Naive thymus-derived CD4-positive, alpha-beta T cell (primary cell): ENCODE measurements at regions not wholly inside any gene's neighbourhood (a gene's known extent, or its start where the extent isn't known, plus 50 kb on each side); places are given as distances from the start of the nearest gene placed in this dataset.

Source experiments
- ATAC-seq: fragments of 150-1000 bp; cut with Tn5 transposase; 2 replicates; pipeline ENCODE4 v1.10.0; 2021; ENCODE audit warnings: mild to moderate bottlenecking, moderate library complexity
- CTCF ChIA-PET: fragments of 350-600 bp; sonication (Branson Sonifier 250); formaldehyde crosslinking; loops from one replicate; lab custom pipeline; 2021; ENCODE audit warnings: antibody characterized with exemption; lab: Charles Lee
- POLR2A ChIA-PET: fragments of 350-600 bp; sonication (Branson Sonifier 250); formaldehyde crosslinking; loops from one replicate; lab custom pipeline; 2021; ENCODE audit warnings: antibody characterized with exemption, inconsistent platforms; lab: Charles Lee
- DNase-seq, 9 donors: peaks; one replicate each; pipeline versions ENCODE4 v3.0.0 to v3.0.0-alpha.2; 2020 to 2022; ENCODE audit warnings: mixed read lengths in 1 of 9
- H3K27ac ChIP-seq: one replicate; pipeline ENCODE4 v1.7.0; 2013; ENCODE audit warnings: mild to moderate bottlenecking, low read depth, low read length, moderate library complexity
- H3K27me3 ChIP-seq, 2 donors: one replicate each; pipeline ENCODE4 v1.7.0; 2013; ENCODE audit warnings: low read length in 2 of 2, mild to moderate bottlenecking in 2 of 2, moderate library complexity in 2 of 2; ENCODE audit not compliant: control insufficient read depth in 2 of 2, insufficient read depth in 2 of 2
- H3K36me3 ChIP-seq, 3 experiments: 1 replicate in 2 of 3; 2 replicates in 1 of 3; pipeline ENCODE4 v1.7.0; 2013; ENCODE audit warnings: low read length in 3 of 3, mild to moderate bottlenecking in 3 of 3, moderate library complexity in 1 of 3; ENCODE audit not compliant: insufficient read depth in 3 of 3, control insufficient read depth in 2 of 3
- H3K4me1 ChIP-seq, 2 donors: one replicate each; pipeline ENCODE4 v1.7.0; 2013; ENCODE audit warnings: low read length in 2 of 2, mild to moderate bottlenecking in 2 of 2, moderate library complexity in 1 of 2; ENCODE audit not compliant: control insufficient read depth in 2 of 2, insufficient read depth in 2 of 2
- H3K4me3 ChIP-seq: 2 replicates; pipeline ENCODE4 v1.7.0; 2013; ENCODE audit warnings: mild to moderate bottlenecking, low read length
- H3K9me3 ChIP-seq, 3 experiments: 1 replicate in 2 of 3; 2 replicates in 1 of 3; pipeline ENCODE4 v1.7.0; 2013; ENCODE audit warnings: low read length in 3 of 3; ENCODE audit not compliant: control insufficient read depth in 2 of 3
- H3K27ac Mint-ChIP-seq, 9 donors: one replicate each; pipeline ENCODE4 v1.8.0; 2020 to 2022; ENCODE audit warnings: mixed read lengths in 9 of 9, mild to moderate bottlenecking in 8 of 9, moderate library complexity in 5 of 9, inconsistent platforms in 2 of 9
- H3K27me3 Mint-ChIP-seq, 5 donors: one replicate each; pipeline ENCODE4 v1.8.0; 2021 to 2022; ENCODE audit warnings: mixed read lengths in 5 of 5, mild to moderate bottlenecking in 1 of 5
- H3K36me3 Mint-ChIP-seq, 5 donors: one replicate each; pipeline ENCODE4 v1.8.0; 2020 to 2022; ENCODE audit warnings: mixed read lengths in 5 of 5, mild to moderate bottlenecking in 3 of 5, inconsistent platforms in 1 of 5
- H3K4me1 Mint-ChIP-seq, 7 donors: one replicate each; pipeline ENCODE4 v1.8.0; 2020 to 2022; ENCODE audit warnings: mixed read lengths in 7 of 7, mild to moderate bottlenecking in 3 of 7, inconsistent platforms in 1 of 7
- H3K4me3 Mint-ChIP-seq, 10 donors: one replicate each; pipeline ENCODE4 v1.8.0; 2020 to 2022; ENCODE audit warnings: mild to moderate bottlenecking in 10 of 10, mixed read lengths in 10 of 10, moderate library complexity in 6 of 10, inconsistent platforms in 2 of 10
- H3K9me3 Mint-ChIP-seq, 11 donors: one replicate each; pipeline ENCODE4 v1.8.0; 2020 to 2022; ENCODE audit warnings: mixed read lengths in 11 of 11, mild to moderate bottlenecking in 4 of 11, inconsistent platforms in 1 of 11, moderate library complexity in 1 of 11
- intact Hi-C, 2 donors: fragments of 100-400 bp; cut with micrococcal nuclease; formaldehyde crosslinking; loops; one replicate each; pipeline ENCODE4 v1.15.1; 2023

- no peaks in the 10 kb centered on the region for H3K36me3 ChIP-seq
- Mint-ChIP-seq H3K27ac (no peak overlapping the region), H3K4me1 (no peaks in the 10 kb centered on the region), H3K27me3 (no peaks in the 10 kb centered on the region), H3K36me3 (no peaks in the 10 kb centered on the region), H3K9me3 (peaks cover 0 to 31% (median 8%) of the 10 kb centered on the region in 11 donors), H3K4me3 (no peak overlapping the region)
- H3K4me3 ChIP-seq: no peak overlapping the region
- H3K27ac ChIP-seq: no peak overlapping the region
- H3K4me1 ChIP-seq: no peaks in the 10 kb centered on the region
- H3K9me3 ChIP-seq: peaks cover 0 to 10% (median 0%) of the 10 kb centered on the region in 3 experiments
- DNase-seq: no peak
- ChIA-PET POLR2A (no interaction called here), CTCF (no interaction called here)
- no peaks in the 10 kb centered on the region for H3K27me3 ChIP-seq
- intact Hi-C loops: no loop called here
- ATAC-seq: no peak
Observed at GRCh38 chr2:228533156-228533555, 351.7 kb upstream of the SPHKAP start.

- H3K27me3 Mint-ChIP-seq: no peaks in the 10 kb centered on the region
- H3K36me3 Mint-ChIP-seq: no peaks in the 10 kb centered on the region
- Histone ChIP-seq H3K27me3 (no peaks in the 10 kb centered on the region), H3K4me1 (no peaks in the 10 kb centered on the region), H3K4me3 (no peak overlapping the region), H3K9me3 (peaks cover 0 to 10% (median 0%) of the 10 kb centered on the region in 3 experiments), H3K27ac (no peak overlapping the region), H3K36me3 (no peaks in the 10 kb centered on the region)
- no peak overlapping the region for H3K4me3 Mint-ChIP-seq
- DNase-seq (no peak), ATAC-seq (no peak)
- intact Hi-C loops: no loop called here
- H3K9me3 Mint-ChIP-seq: peaks cover 0 to 25% (median 8%) of the 10 kb centered on the region in 11 donors
- no peaks in the 10 kb centered on the region for H3K4me1 Mint-ChIP-seq
- H3K27ac Mint-ChIP-seq: no peak overlapping the region
- ChIA-PET POLR2A (no interaction called here), CTCF (no interaction called here)
Observed at GRCh38 chr2:228532233-228532632, 350.7 kb upstream of the SPHKAP start.

- Histone ChIP-seq H3K9me3 (peaks cover 0 to 4% (median 0%) of the 10 kb centered on the region in 3 experiments), H3K4me1 (no peaks in the 10 kb centered on the region), H3K36me3 (no peaks in the 10 kb centered on the region), H3K27ac (no peak overlapping the region), H3K27me3 (no peaks in the 10 kb centered on the region), H3K4me3 (no peak overlapping the region)
- ATAC-seq (no peak), DNase-seq (no peak)
- H3K27ac Mint-ChIP-seq: no peak overlapping the region
- intact Hi-C loops: no loop called here
- H3K4me3 Mint-ChIP-seq: no peak overlapping the region
- H3K27me3 Mint-ChIP-seq: no peaks in the 10 kb centered on the region
- H3K36me3 Mint-ChIP-seq: no peaks in the 10 kb centered on the region
- peaks cover 0 to 11% (median 4%) of the 10 kb centered on the region in 11 donors for H3K9me3 Mint-ChIP-seq
- ChIA-PET CTCF (no interaction called here), POLR2A (no interaction called here)
- no peaks in the 10 kb centered on the region for H3K4me1 Mint-ChIP-seq
Observed at GRCh38 chr2:228527197-228527881, 345.9 kb upstream of the SPHKAP start.

GRCh38 chr2:228526687-228527086, 345.2 kb upstream of the SPHKAP start:
- H3K27me3 ChIP-seq: no peaks in the 10 kb centered on the region
- H3K36me3 ChIP-seq: no peaks in the 10 kb centered on the region
- DNase-seq: no peak
- ATAC-seq: no peak
- H3K4me3 Mint-ChIP-seq: no peak overlapping the region
- no peak overlapping the region for H3K4me3 ChIP-seq
- H3K4me1 ChIP-seq: no peaks in the 10 kb centered on the region
- no peak overlapping the region for H3K27ac ChIP-seq
- H3K9me3 ChIP-seq: peaks cover 0 to 4% (median 0%) of the 10 kb centered on the region in 3 experiments
- POLR2A ChIA-PET: no interaction called here
- peaks cover 0 to 14% (median 4%) of the 10 kb centered on the region in 11 donors for H3K9me3 Mint-ChIP-seq
- no peaks in the 10 kb centered on the region for H3K27me3 Mint-ChIP-seq
- H3K27ac Mint-ChIP-seq: no peak overlapping the region
- no peaks in the 10 kb centered on the region for H3K4me1 Mint-ChIP-seq
- intact Hi-C loops: no loop called here
- CTCF ChIA-PET: no interaction called here
- no peaks in the 10 kb centered on the region for H3K36me3 Mint-ChIP-seq

- ATAC-seq: no peak
- Histone ChIP-seq H3K36me3 (no peaks in the 10 kb centered on the region), H3K9me3 (no peaks in the 10 kb centered on the region), H3K27me3 (no peaks in the 10 kb centered on the region), H3K4me1 (no peaks in the 10 kb centered on the region), H3K27ac (no peak overlapping the region), H3K4me3 (no peak overlapping the region)
- intact Hi-C loops: no loop called here
- CTCF ChIA-PET: no interaction called here
- Mint-ChIP-seq H3K27ac (no peak overlapping the region), H3K9me3 (peaks cover 2 to 19% (median 4%) of the 10 kb centered on the region in 11 donors), H3K36me3 (no peaks in the 10 kb centered on the region), H3K4me1 (no peaks in the 10 kb centered on the region), H3K4me3 (no peak overlapping the region), H3K27me3 (no peaks in the 10 kb centered on the region)
- POLR2A ChIA-PET: no interaction called here
- DNase-seq: no peak
Observed at GRCh38 chr2:228522977-228523376, 341.5 kb upstream of the SPHKAP start.

- no peak for ATAC-seq
- ChIA-PET POLR2A (no interaction called here), CTCF (no interaction called here)
- Mint-ChIP-seq H3K27me3 (no peaks in the 10 kb centered on the region), H3K9me3 (peaks cover 2 to 23% (median 5%) of the 10 kb centered on the region in 11 donors), H3K4me1 (no peaks in the 10 kb centered on the region), H3K4me3 (no peak overlapping the region), H3K27ac (no peak overlapping the region), H3K36me3 (no peaks in the 10 kb centered on the region)
- Histone ChIP-seq H3K9me3 (no peaks in the 10 kb centered on the region), H3K4me1 (no peaks in the 10 kb centered on the region), H3K36me3 (no peaks in the 10 kb centered on the region), H3K27me3 (no peaks in the 10 kb centered on the region), H3K4me3 (no peak overlapping the region), H3K27ac (no peak overlapping the region)
- intact Hi-C loops: no loop called here
- no peak for DNase-seq
Observed at GRCh38 chr2:228522276-228522675, 340.8 kb upstream of the SPHKAP start.

GRCh38 chr2:228519561-228519960, 338.1 kb upstream of the SPHKAP start:
- Histone ChIP-seq H3K36me3 (no peaks in the 10 kb centered on the region), H3K27me3 (no peaks in the 10 kb centered on the region), H3K4me1 (no peaks in the 10 kb centered on the region), H3K4me3 (no peak overlapping the region), H3K9me3 (no peaks in the 10 kb centered on the region), H3K27ac (no peak overlapping the region)
- ATAC-seq (no peak), DNase-seq (no peak)
- H3K36me3 Mint-ChIP-seq: no peaks in the 10 kb centered on the region
- no peak overlapping the region for H3K27ac Mint-ChIP-seq
- ChIA-PET CTCF (no interaction called here), POLR2A (no interaction called here)
- peaks cover 0 to 24% (median 5%) of the 10 kb centered on the region in 11 donors for H3K9me3 Mint-ChIP-seq
- H3K4me1 Mint-ChIP-seq: no peaks in the 10 kb centered on the region
- H3K4me3 Mint-ChIP-seq: no peak overlapping the region
- intact Hi-C loops: no loop called here
- H3K27me3 Mint-ChIP-seq: no peaks in the 10 kb centered on the region
